Neuronal stem cell (in vitro differentiated cells): ENCODE measurements at regions not wholly inside any gene's neighbourhood (a gene's known extent, or its start where the extent isn't known, plus 50 kb on each side); places are given as distances from the start of the nearest gene placed in this dataset.
"Not testable (repeated sequence)": the region's sequence is repeated elsewhere in the genome, so short reads cannot be mapped to it uniquely, and the experiment has no call there.

ENCODE experiments used
- DNase-seq: peaks from one replicate; pipeline ENCODE4 v3.0.0-alpha.2; 2013; ENCODE audit warnings: low spot score
- H2AFZ ChIP-seq: one replicate; pipeline ENCODE4 v1.6.1; 2013; ENCODE audit warnings: mild to moderate bottlenecking, low read length, inconsistent platforms
- H2AK5ac ChIP-seq: 2 replicates; pipeline ENCODE4 v1.6.1; 2013; ENCODE audit warnings: low read depth, mild to moderate bottlenecking, inconsistent platforms, low read length, moderate library complexity, mixed read lengths
- H2BK120ac ChIP-seq: 2 replicates; pipeline ENCODE4 v1.6.1; 2013; ENCODE audit warnings: low read depth, mild to moderate bottlenecking, inconsistent platforms, low read length, moderate library complexity, mixed read lengths
- H2BK12ac ChIP-seq: one replicate; pipeline ENCODE4 v1.6.1; 2013; ENCODE audit warnings: low read length, inconsistent platforms
- H2BK15ac ChIP-seq: 2 replicates; pipeline ENCODE4 v1.6.1; 2013; ENCODE audit warnings: mild to moderate bottlenecking, low read length, inconsistent platforms, mixed read lengths
- H2BK5ac ChIP-seq: one replicate; pipeline ENCODE4 v1.6.1; 2013; ENCODE audit warnings: inconsistent platforms, mild to moderate bottlenecking, low read length, moderate library complexity
- H3K14ac ChIP-seq: one replicate; pipeline ENCODE4 v1.6.1; 2013; ENCODE audit warnings: low read length, inconsistent platforms
- H3K18ac ChIP-seq: 2 replicates; pipeline ENCODE4 v1.6.1; 2013; ENCODE audit warnings: low read length, inconsistent platforms
- H3K23ac ChIP-seq: 2 replicates; pipeline ENCODE4 v1.6.1; 2013; ENCODE audit warnings: low read depth, mild to moderate bottlenecking, mixed read lengths, low read length, inconsistent platforms; ENCODE audit not compliant: poor library complexity
- H3K27ac ChIP-seq: replicated peaks from 3 replicates; pipeline ENCODE4 v1.5.1; 2013; ENCODE audit warnings: low read length, inconsistent platforms
- H3K27me3 ChIP-seq, 3 experiments: 2 replicates each; pipeline ENCODE4 v1.6.1; 2013; ENCODE audit warnings: low read length in 3 of 3, mild to moderate bottlenecking in 2 of 3, inconsistent platforms in 1 of 3, low read depth in 1 of 3, mixed read lengths in 1 of 3, moderate library complexity in 1 of 3; ENCODE audit not compliant: control insufficient read depth in 3 of 3, insufficient read depth in 3 of 3
- H3K36me3 ChIP-seq, 2 donors: replicated peaks in 1 of 2; 2 replicates each; pipeline ENCODE4 v1.6.1; 2013; ENCODE audit warnings: low read length in 2 of 2; ENCODE audit not compliant: control insufficient read depth in 2 of 2, insufficient read depth in 2 of 2
- H3K4ac ChIP-seq: 2 replicates; pipeline ENCODE4 v1.6.1; 2013; ENCODE audit warnings: inconsistent platforms, mild to moderate bottlenecking, low read length, moderate library complexity
- H3K4me1 ChIP-seq, 2 donors: 1 replicate in 1 of 2; 2 replicates in 1 of 2; pipeline ENCODE4 v1.6.1; 2013; ENCODE audit warnings: low read length in 2 of 2, low read depth in 1 of 2; ENCODE audit not compliant: control insufficient read depth in 2 of 2, insufficient read depth in 1 of 2
- H3K4me2 ChIP-seq: one replicate; pipeline ENCODE4 v1.6.1; 2013; ENCODE audit warnings: mild to moderate bottlenecking, low read length, inconsistent platforms; ENCODE audit not compliant: insufficient read depth, poor library complexity, severe bottlenecking
- H3K4me3 ChIP-seq, 2 donors: 2 replicates each; pipeline ENCODE4 v1.5.1; 2013; ENCODE audit warnings: low read length in 2 of 2, mild to moderate bottlenecking in 2 of 2, inconsistent platforms in 1 of 2, moderate library complexity in 1 of 2
- H3K79me1 ChIP-seq: one replicate; pipeline ENCODE4 v1.6.1; 2013; ENCODE audit warnings: low read depth, mild to moderate bottlenecking, inconsistent platforms, low read length, moderate library complexity
- H3K9ac ChIP-seq: one replicate; pipeline ENCODE4 v1.6.1; 2013; ENCODE audit warnings: mild to moderate bottlenecking, low read depth, low read length, inconsistent platforms; ENCODE audit not compliant: poor library complexity
- H3K9me3 ChIP-seq, 2 donors: replicated peaks in 1 of 2; 2 replicates each; pipeline versions ENCODE3 to v1.6.1; 2013; ENCODE audit warnings: low read length in 2 of 2, mild to moderate bottlenecking in 2 of 2, inconsistent platforms in 1 of 2, low read depth in 1 of 2, mixed read lengths in 1 of 2, moderate library complexity in 1 of 2; ENCODE audit not compliant: control insufficient read depth in 2 of 2, insufficient read depth in 1 of 2
- H4K8ac ChIP-seq: one replicate; pipeline ENCODE4 v1.6.1; 2013; ENCODE audit warnings: low read depth, mild to moderate bottlenecking, inconsistent platforms, low read length, moderate library complexity
- H4K91ac ChIP-seq: one replicate; pipeline ENCODE4 v1.6.1; 2013; ENCODE audit warnings: low read length, low read depth, mild to moderate bottlenecking, inconsistent platforms; ENCODE audit not compliant: poor library complexity
- WGBS, 2 donors: extraction: QIAGEN DNeasy Blood & Tissue Kit; methylation state at CpG; one replicate each; pipeline ENCODE4 v1.1.7; 2013; ENCODE audit warnings: missing lambda C conversion rate in 2 of 2, mixed read lengths in 1 of 2; ENCODE audit not compliant: insufficient read length in 2 of 2, insufficient replicate concordance in 1 of 2; ENCODE audit errors: extremely low coverage in 2 of 2; 5-methylcytosine and 5-hydroxymethylcytosine counted together

DNA sequence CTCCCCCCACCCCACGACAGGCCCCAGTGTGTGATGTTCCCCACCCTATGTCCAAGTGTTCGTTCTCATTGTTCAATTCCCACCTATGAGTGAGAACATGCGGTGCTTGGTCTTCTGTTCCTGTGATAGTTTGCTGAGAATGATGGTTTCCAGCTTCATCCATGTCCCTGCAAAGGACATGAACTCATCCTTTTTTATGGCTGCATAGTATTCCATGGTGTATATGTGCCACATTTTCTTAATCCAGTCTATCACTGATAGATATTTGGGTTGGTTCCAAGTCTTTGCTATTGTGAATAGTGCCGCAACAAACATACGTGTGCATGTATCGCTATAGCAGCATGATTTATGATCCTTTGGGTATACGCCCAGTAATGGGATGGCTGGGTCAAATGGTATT, 139.0 kb downstream of the EPC1 start:
- H3K4ac ChIP-seq, H3K4me3 ChIP-seq, H3K36me3 ChIP-seq, DNase-seq, H3K18ac ChIP-seq, H3K4me1 ChIP-seq, H2AFZ ChIP-seq, H3K79me1 ChIP-seq, H2BK15ac ChIP-seq, H3K9me3 ChIP-seq, H2AK5ac ChIP-seq, H3K9ac ChIP-seq, H4K8ac ChIP-seq, H3K27ac ChIP-seq, H3K4me2 ChIP-seq, H3K27me3 ChIP-seq, H4K91ac ChIP-seq, H2BK5ac ChIP-seq, H3K14ac ChIP-seq, H2BK12ac ChIP-seq, H3K23ac ChIP-seq, H2BK120ac ChIP-seq: not testable (repeated sequence)
- no CpG with 5 or more reads among the region's 7 CpGs for WGBS, 2 donors

DNA sequence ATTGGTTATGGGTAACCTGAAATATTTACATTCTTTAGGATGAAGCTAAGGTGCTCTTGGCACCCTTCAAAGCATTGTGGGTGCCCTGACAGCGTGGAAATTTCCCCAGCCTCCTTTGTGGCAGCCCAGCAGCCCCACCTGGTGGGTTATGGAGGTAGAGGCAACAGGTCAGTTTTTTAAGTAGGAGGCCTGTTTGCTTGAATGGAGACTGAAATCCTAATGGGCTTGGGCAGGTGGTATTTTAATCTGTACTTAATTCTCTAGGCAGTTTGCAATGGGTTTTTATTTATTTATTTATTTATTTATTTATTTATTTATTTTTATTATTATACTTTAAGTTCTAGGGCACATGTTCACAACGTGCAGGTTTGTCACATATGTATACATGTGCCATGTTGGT, 139.4 kb downstream of the EPC1 start:
- H3K4me2 ChIP-seq: no peak overlapping the region
- no peak overlapping the region for H3K18ac ChIP-seq
- no peak overlapping the region for H4K8ac ChIP-seq
- no peak overlapping the region for H3K14ac ChIP-seq
- H2BK12ac ChIP-seq: no peak overlapping the region
- no peaks in the 10 kb centered on the region for H3K27me3 ChIP-seq
- H3K23ac ChIP-seq: no peak overlapping the region
- no peak overlapping the region for H3K27ac ChIP-seq
- H2BK5ac ChIP-seq: no peak overlapping the region
- no peak for DNase-seq
- no peak overlapping the region for H3K4ac ChIP-seq
- H3K36me3 ChIP-seq: no peaks in the 10 kb centered on the region
- no peak overlapping the region for H4K91ac ChIP-seq
- H3K79me1 ChIP-seq: no peaks in the 10 kb centered on the region
- no peak overlapping the region for H2BK120ac ChIP-seq
- no peak overlapping the region for H2AK5ac ChIP-seq
- H3K4me1 ChIP-seq: no peaks in the 10 kb centered on the region
- no peak overlapping the region for H2AFZ ChIP-seq
- H3K9ac ChIP-seq: no peak overlapping the region
- H3K4me3 ChIP-seq: no peak overlapping the region
- peaks cover 0 to 2% of the 10 kb centered on the region in 2 donors for H3K9me3 ChIP-seq
- H2BK15ac ChIP-seq: no peak overlapping the region
- WGBS, 2 donors: no CpG with 5 or more reads among the region's 2 CpGs

DNA sequence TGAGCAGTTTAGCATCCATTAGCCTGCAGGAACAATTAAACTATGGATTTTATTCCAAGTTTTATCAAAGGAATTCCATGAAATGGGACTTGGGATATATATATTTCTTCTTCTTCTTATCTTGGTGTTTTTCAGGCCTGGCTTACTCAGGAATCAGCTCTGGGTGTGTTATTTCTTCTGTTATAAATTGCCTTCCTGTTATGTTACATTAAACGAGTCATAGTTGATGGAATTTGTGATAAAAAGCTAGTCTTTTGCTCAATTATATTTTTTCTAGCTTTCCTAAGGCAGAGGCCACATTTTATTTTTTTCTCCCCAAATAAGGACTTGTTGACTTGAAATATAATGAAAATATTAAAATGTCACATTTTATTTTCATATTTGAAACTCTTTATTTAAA, 141.3 kb downstream of the EPC1 start:
- H3K4me3 ChIP-seq: no peak overlapping the region
- H3K9me3 ChIP-seq: peaks cover 0 to 2% of the 10 kb centered on the region in 2 donors
- H3K4me1 ChIP-seq: no peaks in the 10 kb centered on the region
- no peaks in the 10 kb centered on the region for H3K27me3 ChIP-seq
- H2AFZ ChIP-seq: no peak overlapping the region
- H2BK5ac ChIP-seq: no peak overlapping the region
- no peak overlapping the region for H2BK120ac ChIP-seq
- H3K36me3 ChIP-seq: no peaks in the 10 kb centered on the region
- no peak overlapping the region for H4K8ac ChIP-seq
- DNase-seq: no peak
- WGBS, 2 donors: no CpG with 5 or more reads among the region's 1 CpG
- no peak overlapping the region for H3K9ac ChIP-seq
- no peak overlapping the region for H3K27ac ChIP-seq
- H3K79me1 ChIP-seq: no peaks in the 10 kb centered on the region
- H4K91ac ChIP-seq: no peak overlapping the region
- no peak overlapping the region for H3K4me2 ChIP-seq
- H2AK5ac ChIP-seq: no peak overlapping the region
- no peak overlapping the region for H2BK15ac ChIP-seq
- no peak overlapping the region for H3K18ac ChIP-seq
- H3K23ac ChIP-seq: no peak overlapping the region
- H3K14ac ChIP-seq: no peak overlapping the region
- H3K4ac ChIP-seq: no peak overlapping the region
- no peak overlapping the region for H2BK12ac ChIP-seq

DNA sequence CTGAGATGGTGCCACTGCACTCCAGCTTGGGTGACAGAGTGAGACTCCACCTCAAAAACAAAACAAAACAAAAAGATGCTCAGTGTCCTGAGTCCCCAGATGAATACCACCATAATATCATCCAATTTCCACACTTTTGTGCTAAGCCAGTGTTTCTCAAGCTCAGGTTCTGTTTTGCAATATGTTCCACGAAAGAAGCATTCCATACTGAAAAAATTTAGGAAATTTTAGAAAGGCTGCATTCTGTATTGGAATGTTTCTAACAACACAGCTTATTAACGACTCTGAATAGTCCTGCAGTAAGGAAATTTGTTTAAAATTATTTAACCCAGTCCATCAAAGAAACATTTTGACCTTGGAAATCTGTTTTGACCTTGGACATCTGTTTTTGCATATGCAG, 142.4 kb downstream of the EPC1 start:
- H2BK15ac ChIP-seq: no peak overlapping the region
- WGBS, 2 donors: no CpG with 5 or more reads among the region's 2 CpGs
- no peak overlapping the region for H3K23ac ChIP-seq
- no peaks in the 10 kb centered on the region for H3K27me3 ChIP-seq
- H3K4ac ChIP-seq: no peak overlapping the region
- H3K4me2 ChIP-seq: no peak overlapping the region
- no peak overlapping the region for H3K9ac ChIP-seq
- no peak overlapping the region for H2BK12ac ChIP-seq
- no peak overlapping the region for H4K8ac ChIP-seq
- no peak overlapping the region for H3K18ac ChIP-seq
- H3K36me3 ChIP-seq: no peaks in the 10 kb centered on the region
- no peak overlapping the region for H3K14ac ChIP-seq
- no peak overlapping the region for H2BK5ac ChIP-seq
- no peak overlapping the region for H4K91ac ChIP-seq
- no peak for DNase-seq
- H2AK5ac ChIP-seq: no peak overlapping the region
- H3K27ac ChIP-seq: no peak overlapping the region
- no peak overlapping the region for H2AFZ ChIP-seq
- H3K4me1 ChIP-seq: no peaks in the 10 kb centered on the region
- H2BK120ac ChIP-seq: no peak overlapping the region
- H3K4me3 ChIP-seq: no peak overlapping the region
- H3K79me1 ChIP-seq: no peaks in the 10 kb centered on the region
- no peaks in the 10 kb centered on the region for H3K9me3 ChIP-seq
